ENCODE measurements at regions not wholly inside any gene's neighbourhood (a gene's known extent, or its start where the extent isn't known, plus 50 kb on each side); places are given as distances from the start of the nearest gene placed in this dataset.

GRCh38 chr9:38195737-38196161 lies 126.7 kb upstream of the SHB start:
- H3K27me3 Mint-ChIP-seq = peaks cover 6% of the 10 kb centered on the region
- no peak overlapping the region for H3K4me3 Mint-ChIP-seq
- H3K4me1 Mint-ChIP-seq (ENCODE audit: low read depth) = no peaks in the 10 kb centered on the region
- no peaks in the 10 kb centered on the region for H3K9me3 Mint-ChIP-seq
- no peaks in the 10 kb centered on the region for H3K36me3 Mint-ChIP-seq (ENCODE audit: low read depth)
- no peak overlapping the region for H3K27ac Mint-ChIP-seq

- Mint-ChIP-seq H3K4me3 (no peak overlapping the region), H3K36me3 (ENCODE audit: low read depth) (no peaks in the 10 kb centered on the region), H3K27ac (no peak overlapping the region), H3K9me3 (no peaks in the 10 kb centered on the region), H3K4me1 (ENCODE audit: low read depth) (no peaks in the 10 kb centered on the region), H3K27me3 (peaks cover 6% of the 10 kb centered on the region)
Measured at GRCh38 chr9:38194870-38195269, 125.8 kb upstream of the SHB start.

- Mint-ChIP-seq H3K4me3 (no peak overlapping the region), H3K9me3 (no peaks in the 10 kb centered on the region), H3K27me3 (peaks cover 6% of the 10 kb centered on the region), H3K27ac (no peak overlapping the region), H3K36me3 (ENCODE audit: low read depth) (no peaks in the 10 kb centered on the region), H3K4me1 (ENCODE audit: low read depth) (no peaks in the 10 kb centered on the region)
Measured at GRCh38 chr9:38192731-38193265, 123.8 kb upstream of the SHB start.

- no peaks in the 10 kb centered on the region for H3K4me1 Mint-ChIP-seq (ENCODE audit: low read depth)
- no peak overlapping the region for H3K4me3 Mint-ChIP-seq
- H3K27ac Mint-ChIP-seq = no peak overlapping the region
- no peaks in the 10 kb centered on the region for H3K36me3 Mint-ChIP-seq (ENCODE audit: low read depth)
- H3K27me3 Mint-ChIP-seq = no peaks in the 10 kb centered on the region
- no peaks in the 10 kb centered on the region for H3K9me3 Mint-ChIP-seq
Measured at GRCh38 chr9:38186404-38187115, 117.5 kb upstream of the SHB start.

- Mint-ChIP-seq H3K27me3 (no peaks in the 10 kb centered on the region), H3K36me3 (ENCODE audit: low read depth) (no peaks in the 10 kb centered on the region), H3K4me3 (no peak overlapping the region)
Measured at GRCh38 chr9:38185647-38186403, 116.8 kb upstream of the SHB start.

GRCh38 chr9:38183994-38184568 lies 115.1 kb upstream of the SHB start:
- no peaks in the 10 kb centered on the region for H3K27me3 Mint-ChIP-seq
- H3K36me3 Mint-ChIP-seq (ENCODE audit: low read depth) = no peaks in the 10 kb centered on the region
- H3K9me3 Mint-ChIP-seq = no peaks in the 10 kb centered on the region
- H3K4me3 Mint-ChIP-seq = no peak overlapping the region
- no peak overlapping the region for H3K27ac Mint-ChIP-seq
- H3K4me1 Mint-ChIP-seq (ENCODE audit: low read depth) = no peaks in the 10 kb centered on the region

More at GRCh38 chr9:38185647-38186403, 116.8 kb upstream of the SHB start:
- no peaks in the 10 kb centered on the region for H3K9me3 Mint-ChIP-seq
- H3K4me1 Mint-ChIP-seq (ENCODE audit: low read depth) = no peaks in the 10 kb centered on the region
- no peak overlapping the region for H3K27ac Mint-ChIP-seq

- no peaks in the 10 kb centered on the region for H3K9me3 Mint-ChIP-seq
- H3K4me3 Mint-ChIP-seq = no peak overlapping the region
- no peaks in the 10 kb centered on the region for H3K36me3 Mint-ChIP-seq (ENCODE audit: low read depth)
- peaks cover 7% of the 10 kb centered on the region for H3K27me3 Mint-ChIP-seq
- peaks cover 4% of the 10 kb centered on the region for H3K4me1 Mint-ChIP-seq (ENCODE audit: low read depth)
- H3K27ac Mint-ChIP-seq = no peak overlapping the region
Measured at GRCh38 chr9:38182321-38182720, 113.3 kb upstream of the SHB start.

- Mint-ChIP-seq H3K9me3 (no peaks in the 10 kb centered on the region), H3K4me3 (no peak overlapping the region), H3K4me1 (ENCODE audit: low read depth) (peaks cover 4% of the 10 kb centered on the region), H3K27me3 (peaks cover 7% of the 10 kb centered on the region), H3K27ac (no peak overlapping the region), H3K36me3 (ENCODE audit: low read depth) (no peaks in the 10 kb centered on the region)
Measured at GRCh38 chr9:38181866-38182265, 112.8 kb upstream of the SHB start.

GRCh38 chr9:38181232-38181631 lies 112.2 kb upstream of the SHB start:
- Mint-ChIP-seq H3K4me1 (ENCODE audit: low read depth) (peaks cover 4% of the 10 kb centered on the region), H3K4me3 (no peak overlapping the region), H3K27ac (no peak overlapping the region), H3K27me3 (peaks cover 7% of the 10 kb centered on the region), H3K36me3 (ENCODE audit: low read depth) (no peaks in the 10 kb centered on the region), H3K9me3 (no peaks in the 10 kb centered on the region)

- Mint-ChIP-seq H3K4me3 (no peak overlapping the region), H3K4me1 (ENCODE audit: low read depth) (peaks cover 4% of the 10 kb centered on the region), H3K27ac (no peak overlapping the region), H3K9me3 (no peaks in the 10 kb centered on the region), H3K27me3 (peaks cover 7% of the 10 kb centered on the region), H3K36me3 (ENCODE audit: low read depth) (no peaks in the 10 kb centered on the region)
Measured at GRCh38 chr9:38180656-38181055, 111.6 kb upstream of the SHB start.

- H3K4me3 Mint-ChIP-seq = no peak overlapping the region
- H3K36me3 Mint-ChIP-seq (ENCODE audit: low read depth) = no peaks in the 10 kb centered on the region
- no peak overlapping the region for H3K27ac Mint-ChIP-seq
- H3K9me3 Mint-ChIP-seq = no peaks in the 10 kb centered on the region
- peaks cover 7% of the 10 kb centered on the region for H3K27me3 Mint-ChIP-seq
- H3K4me1 Mint-ChIP-seq (ENCODE audit: low read depth) = peaks cover 4% of the 10 kb centered on the region
Measured at GRCh38 chr9:38179965-38180364, 110.9 kb upstream of the SHB start.

- peaks cover 4% of the 10 kb centered on the region for H3K4me1 Mint-ChIP-seq (ENCODE audit: low read depth)
- no peak overlapping the region for H3K4me3 Mint-ChIP-seq
- peaks cover 13% of the 10 kb centered on the region for H3K27me3 Mint-ChIP-seq
- H3K36me3 Mint-ChIP-seq (ENCODE audit: low read depth) = no peaks in the 10 kb centered on the region
- no peak overlapping the region for H3K27ac Mint-ChIP-seq
- H3K9me3 Mint-ChIP-seq = no peaks in the 10 kb centered on the region
Measured at GRCh38 chr9:38178237-38178636, 109.2 kb upstream of the SHB start.

- Mint-ChIP-seq H3K27me3 (peaks cover 15% of the 10 kb centered on the region), H3K27ac (no peak overlapping the region), H3K9me3 (no peaks in the 10 kb centered on the region), H3K4me1 (ENCODE audit: low read depth) (peaks cover 4% of the 10 kb centered on the region), H3K36me3 (ENCODE audit: low read depth) (no peaks in the 10 kb centered on the region), H3K4me3 (no peak overlapping the region)
Measured at GRCh38 chr9:38177680-38178079, 108.7 kb upstream of the SHB start.

GRCh38 chr9:38176251-38176650 lies 107.2 kb upstream of the SHB start:
- Mint-ChIP-seq H3K4me1 (ENCODE audit: low read depth) (peaks cover 4% of the 10 kb centered on the region), H3K9me3 (peaks cover 8% of the 10 kb centered on the region), H3K4me3 (no peak overlapping the region), H3K27ac (no peak overlapping the region), H3K36me3 (ENCODE audit: low read depth) (no peaks in the 10 kb centered on the region), H3K27me3 (peaks cover 15% of the 10 kb centered on the region)

- no peak overlapping the region for H3K4me3 Mint-ChIP-seq
- H3K9me3 Mint-ChIP-seq = peaks cover 13% of the 10 kb centered on the region
- H3K4me1 Mint-ChIP-seq (ENCODE audit: low read depth) = peaks cover 4% of the 10 kb centered on the region
- no peaks in the 10 kb centered on the region for H3K36me3 Mint-ChIP-seq (ENCODE audit: low read depth)
- peaks cover 15% of the 10 kb centered on the region for H3K27me3 Mint-ChIP-seq
- no peak overlapping the region for H3K27ac Mint-ChIP-seq
Measured at GRCh38 chr9:38175423-38175822, 106.4 kb upstream of the SHB start.
